SK-N-SH treated with all-trans-retinoic acid at 6 μM for 48 hours (cell line): ENCODE measurements at regions not wholly inside any gene's neighbourhood (a gene's known extent, or its start where the extent isn't known, plus 50 kb on each side); places are given as distances from the start of the nearest gene placed in this dataset.

ENCODE experiments used
- ATAC-seq: fragments of 200-7000 bp; cut with Tn5 transposase; 3 replicates; pipeline ENCODE4 v1.9.1; 2020; ENCODE audit warnings: mild to moderate bottlenecking, moderate library complexity
- ARNTL ChIP-seq: fragments of 450-650 bp; formaldehyde crosslinking; IDR thresholded peaks from 2 replicates; pipeline ENCODE4 v1.5.0; 2020; ENCODE audit warnings: low read depth, mild to moderate bottlenecking, moderate library complexity, borderline replicate concordance
- BACH2 ChIP-seq: fragments of 250-450 bp; sonication (Bioruptor Pico); IDR thresholded peaks from 2 replicates; pipeline ENCODE4 v1.9.0; 2021; ENCODE audit warnings: mild to moderate bottlenecking, borderline replicate concordance
- CSDC2 ChIP-seq: fragments of 250-450 bp; sonication (Bioruptor Pico); IDR thresholded peaks from 2 replicates; pipeline ENCODE4 v1.5.0; 2020; ENCODE audit warnings: mild to moderate bottlenecking, moderate library complexity
- ESRRG ChIP-seq: fragments of 250-450 bp; sonication (Bioruptor Pico); IDR thresholded peaks from 2 replicates; pipeline ENCODE4 v1.6.1; 2021; ENCODE audit warnings: mild to moderate bottlenecking
- GLIS3 ChIP-seq: fragments of 250-450 bp; sonication (Bioruptor Pico); IDR thresholded peaks from 2 replicates; pipeline ENCODE4 v1.5.0; 2020; ENCODE audit warnings: mild to moderate bottlenecking, moderate library complexity
- ISL1 ChIP-seq: fragments of 250-450 bp; sonication (Bioruptor Pico); IDR thresholded peaks from 2 replicates; pipeline ENCODE4 v2.1.2; 2022; ENCODE audit warnings: mild to moderate bottlenecking, moderate library complexity
- OSR1 ChIP-seq: fragments of 250-450 bp; sonication (Bioruptor Pico); IDR thresholded peaks from 2 replicates; pipeline ENCODE4 v1.8.0; 2022; ENCODE audit warnings: moderate library complexity, mild to moderate bottlenecking, inconsistent platforms
- RARB ChIP-seq: fragments of 250-450 bp; sonication (Bioruptor Pico); IDR thresholded peaks from 2 replicates; pipeline ENCODE4 v1.8.0; 2021; ENCODE audit warnings: mild to moderate bottlenecking, moderate library complexity
- SNAI2 ChIP-seq: fragments of 250-450 bp; sonication (Bioruptor Pico); IDR thresholded peaks from 2 replicates; pipeline ENCODE4 v1.5.0; 2020; ENCODE audit warnings: mild to moderate bottlenecking, moderate library complexity
- TCF4 ChIP-seq: fragments of 250-450 bp; sonication (Bioruptor Pico); IDR thresholded peaks from 2 replicates; pipeline ENCODE4 v1.8.0; 2021; ENCODE audit warnings: mild to moderate bottlenecking, moderate library complexity, borderline replicate concordance
- TOX ChIP-seq: fragments of 250-450 bp; sonication (Bioruptor Pico); IDR thresholded peaks from 2 replicates; pipeline ENCODE4 v1.8.0; 2021; ENCODE audit warnings: mild to moderate bottlenecking, moderate library complexity, borderline replicate concordance
- ZC3H10 ChIP-seq: fragments of 250-450 bp; sonication (Bioruptor Pico); IDR thresholded peaks from 2 replicates; pipeline ENCODE4 v1.5.1; 2021; ENCODE audit warnings: mild to moderate bottlenecking, moderate library complexity
- ZFP3 ChIP-seq: fragments of 250-450 bp; sonication (Bioruptor Pico); IDR thresholded peaks from 2 replicates; pipeline ENCODE4 v1.5.0; 2020; ENCODE audit warnings: mild to moderate bottlenecking, moderate library complexity
- ZNF565 ChIP-seq: fragments of 450-650 bp; formaldehyde crosslinking; conservative IDR thresholded peaks from 2 replicates; pipeline ENCODE4 v1.5.0; 2020; ENCODE audit warnings: low read depth, mild to moderate bottlenecking, moderate library complexity
- ZNF70 ChIP-seq: fragments of 450-650 bp; formaldehyde crosslinking; IDR thresholded peaks from 2 replicates; pipeline ENCODE4 v1.5.0; 2020; ENCODE audit warnings: mild to moderate bottlenecking, moderate library complexity
- ZNF8 ChIP-seq: fragments of 450-650 bp; formaldehyde crosslinking; IDR thresholded peaks from 2 replicates; pipeline ENCODE4 v1.5.0; 2020; ENCODE audit warnings: mild to moderate bottlenecking, moderate library complexity
- TF ChIP-seq, protein P1 (sequence below): fragments of 250-450 bp; sonication (Bioruptor Pico); IDR thresholded peaks from 2 replicates; pipeline ENCODE4 v1.8.0; 2021; ENCODE audit warnings: low read depth, mild to moderate bottlenecking, moderate library complexity, borderline replicate concordance
- TF ChIP-seq, protein P2 (sequence below): fragments of 250-450 bp; sonication (Bioruptor Pico); IDR thresholded peaks from 2 replicates; pipeline ENCODE4 v1.5.1; 2020; ENCODE audit warnings: low read depth, mild to moderate bottlenecking, moderate library complexity
- TF ChIP-seq, protein P3 (sequence below): fragments of 250-450 bp; sonication (Bioruptor Pico); IDR thresholded peaks from 2 replicates; pipeline ENCODE4 v1.5.1; 2021; ENCODE audit warnings: mild to moderate bottlenecking, moderate library complexity
- TF ChIP-seq, protein P4 (sequence below): fragments of 250-450 bp; sonication (Bioruptor Pico); IDR thresholded peaks from 2 replicates; pipeline ENCODE4 v1.5.0; 2020; ENCODE audit warnings: mild to moderate bottlenecking, moderate library complexity

DNA sequence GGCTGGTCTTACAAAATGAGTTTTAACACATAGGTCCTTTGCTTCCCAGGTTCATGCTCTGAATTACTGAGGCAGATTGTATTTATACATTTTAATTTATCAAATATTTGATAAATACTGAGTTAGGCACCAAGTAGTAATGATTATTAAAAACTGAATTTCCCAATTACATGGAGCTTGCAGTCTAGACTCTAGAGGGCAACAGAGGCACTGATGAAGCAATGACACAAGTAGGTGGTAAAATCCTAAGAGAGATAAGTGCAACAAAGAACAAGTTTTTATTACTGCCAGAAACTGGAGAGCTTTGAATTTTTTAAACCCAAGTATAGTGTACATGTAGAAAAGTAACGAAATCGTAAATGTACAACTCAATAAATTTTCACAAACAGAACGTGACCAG lies 406.2 kb upstream of the RARB start:
- ATAC-seq: peak; percentile 80
- TF ChIP-seq ZNF70 (CRISPR knock-in tag) (no peak), SNAI2 (CRISPR knock-in tag) (no peak), GLIS3 (CRISPR knock-in tag) (no peak), ARNTL (no peak), ESRRG (CRISPR knock-in tag) (no peak), BACH2 (CRISPR knock-in tag) (no peak), CSDC2 (no peak), OSR1 (CRISPR knock-in tag) (no peak), TCF4 (no peak), ZNF565 (CRISPR knock-in tag) (no peak), RARB (no peak), ZC3H10 (CRISPR knock-in tag) (no peak), TOX (no peak)
- TF ChIP-seq, protein P1, sequence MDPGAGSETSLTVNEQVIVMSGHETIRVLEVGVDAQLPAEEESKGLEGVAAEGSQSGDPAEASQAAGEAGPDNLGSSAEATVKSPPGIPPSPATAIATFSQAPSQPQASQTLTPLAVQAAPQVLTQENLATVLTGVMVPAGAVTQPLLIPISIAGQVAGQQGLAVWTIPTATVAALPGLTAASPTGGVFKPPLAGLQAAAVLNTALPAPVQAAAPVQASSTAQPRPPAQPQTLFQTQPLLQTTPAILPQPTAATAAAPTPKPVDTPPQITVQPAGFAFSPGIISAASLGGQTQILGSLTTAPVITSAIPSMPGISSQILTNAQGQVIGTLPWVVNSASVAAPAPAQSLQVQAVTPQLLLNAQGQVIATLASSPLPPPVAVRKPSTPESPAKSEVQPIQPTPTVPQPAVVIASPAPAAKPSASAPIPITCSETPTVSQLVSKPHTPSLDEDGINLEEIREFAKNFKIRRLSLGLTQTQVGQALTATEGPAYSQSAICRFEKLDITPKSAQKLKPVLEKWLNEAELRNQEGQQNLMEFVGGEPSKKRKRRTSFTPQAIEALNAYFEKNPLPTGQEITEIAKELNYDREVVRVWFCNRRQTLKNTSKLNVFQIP (CRISPR knock-in tag): no peak
- TF ChIP-seq, protein P2, sequence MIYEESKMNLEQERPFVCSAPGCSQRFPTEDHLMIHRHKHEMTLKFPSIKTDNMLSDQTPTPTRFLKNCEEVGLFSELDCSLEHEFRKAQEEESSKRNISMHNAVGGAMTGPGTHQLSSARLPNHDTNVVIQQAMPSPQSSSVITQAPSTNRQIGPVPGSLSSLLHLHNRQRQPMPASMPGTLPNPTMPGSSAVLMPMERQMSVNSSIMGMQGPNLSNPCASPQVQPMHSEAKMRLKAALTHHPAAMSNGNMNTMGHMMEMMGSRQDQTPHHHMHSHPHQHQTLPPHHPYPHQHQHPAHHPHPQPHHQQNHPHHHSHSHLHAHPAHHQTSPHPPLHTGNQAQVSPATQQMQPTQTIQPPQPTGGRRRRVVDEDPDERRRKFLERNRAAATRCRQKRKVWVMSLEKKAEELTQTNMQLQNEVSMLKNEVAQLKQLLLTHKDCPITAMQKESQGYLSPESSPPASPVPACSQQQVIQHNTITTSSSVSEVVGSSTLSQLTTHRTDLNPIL (CRISPR knock-in tag): no peak
- TF ChIP-seq, protein P3, sequence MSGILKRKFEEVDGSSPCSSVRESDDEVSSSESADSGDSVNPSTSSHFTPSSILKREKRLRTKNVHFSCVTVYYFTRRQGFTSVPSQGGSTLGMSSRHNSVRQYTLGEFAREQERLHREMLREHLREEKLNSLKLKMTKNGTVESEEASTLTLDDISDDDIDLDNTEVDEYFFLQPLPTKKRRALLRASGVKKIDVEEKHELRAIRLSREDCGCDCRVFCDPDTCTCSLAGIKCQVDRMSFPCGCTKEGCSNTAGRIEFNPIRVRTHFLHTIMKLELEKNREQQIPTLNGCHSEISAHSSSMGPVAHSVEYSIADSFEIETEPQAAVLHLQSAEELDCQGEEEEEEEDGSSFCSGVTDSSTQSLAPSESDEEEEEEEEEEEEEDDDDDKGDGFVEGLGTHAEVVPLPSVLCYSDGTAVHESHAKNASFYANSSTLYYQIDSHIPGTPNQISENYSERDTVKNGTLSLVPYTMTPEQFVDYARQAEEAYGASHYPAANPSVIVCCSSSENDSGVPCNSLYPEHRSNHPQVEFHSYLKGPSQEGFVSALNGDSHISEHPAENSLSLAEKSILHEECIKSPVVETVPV (CRISPR knock-in tag): no peak

DNA sequence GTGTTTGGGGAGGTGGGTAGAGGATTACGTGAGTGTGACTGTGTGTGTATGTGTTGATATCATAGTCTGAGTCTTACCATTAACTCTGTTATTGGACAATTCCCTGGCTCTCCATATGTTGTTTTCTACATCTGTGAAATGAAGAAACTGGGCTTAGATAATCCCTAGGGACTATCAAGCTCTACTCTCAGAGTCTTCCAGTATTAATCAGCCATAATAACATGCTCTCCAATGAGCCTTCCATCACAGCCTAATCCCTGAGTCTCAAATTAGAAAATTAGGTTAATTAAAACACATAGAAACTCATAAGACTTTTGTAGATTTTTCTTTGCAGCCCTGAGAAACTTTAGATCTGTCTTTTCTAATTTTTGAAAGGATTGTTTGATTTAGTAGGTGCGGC lies 404.2 kb upstream of the RARB start:
- TF ChIP-seq OSR1 (CRISPR knock-in tag): no peak
- TF ChIP-seq, protein P1 (CRISPR knock-in tag): no peak
- TF ChIP-seq SNAI2 (CRISPR knock-in tag): no peak
- TF ChIP-seq ZNF8: no peak
- TF ChIP-seq GLIS3 (CRISPR knock-in tag): no peak
- no peak for ATAC-seq

DNA sequence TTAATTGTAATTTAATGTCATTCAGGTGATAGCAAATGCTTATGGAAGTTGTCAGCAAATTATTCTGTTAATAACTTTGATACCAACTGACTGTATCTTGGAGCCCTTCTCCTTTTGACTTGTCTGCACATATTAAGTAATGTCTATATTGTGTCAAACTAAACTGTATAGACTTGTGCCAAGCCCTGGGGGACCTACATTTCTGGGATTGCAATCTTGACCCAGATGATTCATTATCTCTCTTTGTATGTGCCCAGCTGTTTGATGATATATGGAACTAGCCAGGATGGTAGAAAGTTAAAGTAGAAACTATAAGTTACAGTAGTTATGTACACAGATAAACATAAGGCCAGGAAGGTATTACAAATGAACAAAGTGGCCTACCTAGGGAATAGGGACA lies 402.8 kb upstream of the RARB start:
- TF ChIP-seq GLIS3 (CRISPR knock-in tag): no peak
- TF ChIP-seq, protein P4, sequence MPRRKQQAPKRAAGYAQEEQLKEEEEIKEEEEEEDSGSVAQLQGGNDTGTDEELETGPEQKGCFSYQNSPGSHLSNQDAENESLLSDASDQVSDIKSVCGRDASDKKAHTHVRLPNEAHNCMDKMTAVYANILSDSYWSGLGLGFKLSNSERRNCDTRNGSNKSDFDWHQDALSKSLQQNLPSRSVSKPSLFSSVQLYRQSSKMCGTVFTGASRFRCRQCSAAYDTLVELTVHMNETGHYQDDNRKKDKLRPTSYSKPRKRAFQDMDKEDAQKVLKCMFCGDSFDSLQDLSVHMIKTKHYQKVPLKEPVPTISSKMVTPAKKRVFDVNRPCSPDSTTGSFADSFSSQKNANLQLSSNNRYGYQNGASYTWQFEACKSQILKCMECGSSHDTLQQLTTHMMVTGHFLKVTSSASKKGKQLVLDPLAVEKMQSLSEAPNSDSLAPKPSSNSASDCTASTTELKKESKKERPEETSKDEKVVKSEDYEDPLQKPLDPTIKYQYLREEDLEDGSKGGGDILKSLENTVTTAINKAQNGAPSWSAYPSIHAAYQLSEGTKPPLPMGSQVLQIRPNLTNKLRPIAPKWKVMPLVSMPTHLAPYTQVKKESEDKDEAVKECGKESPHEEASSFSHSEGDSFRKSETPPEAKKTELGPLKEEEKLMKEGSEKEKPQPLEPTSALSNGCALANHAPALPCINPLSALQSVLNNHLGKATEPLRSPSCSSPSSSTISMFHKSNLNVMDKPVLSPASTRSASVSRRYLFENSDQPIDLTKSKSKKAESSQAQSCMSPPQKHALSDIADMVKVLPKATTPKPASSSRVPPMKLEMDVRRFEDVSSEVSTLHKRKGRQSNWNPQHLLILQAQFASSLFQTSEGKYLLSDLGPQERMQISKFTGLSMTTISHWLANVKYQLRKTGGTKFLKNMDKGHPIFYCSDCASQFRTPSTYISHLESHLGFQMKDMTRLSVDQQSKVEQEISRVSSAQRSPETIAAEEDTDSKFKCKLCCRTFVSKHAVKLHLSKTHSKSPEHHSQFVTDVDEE (CRISPR knock-in tag): no peak
- no peak for TF ChIP-seq ZNF70 (CRISPR knock-in tag)
- TF ChIP-seq ISL1: no peak
- TF ChIP-seq TCF4: no peak
- ATAC-seq: no peak

DNA sequence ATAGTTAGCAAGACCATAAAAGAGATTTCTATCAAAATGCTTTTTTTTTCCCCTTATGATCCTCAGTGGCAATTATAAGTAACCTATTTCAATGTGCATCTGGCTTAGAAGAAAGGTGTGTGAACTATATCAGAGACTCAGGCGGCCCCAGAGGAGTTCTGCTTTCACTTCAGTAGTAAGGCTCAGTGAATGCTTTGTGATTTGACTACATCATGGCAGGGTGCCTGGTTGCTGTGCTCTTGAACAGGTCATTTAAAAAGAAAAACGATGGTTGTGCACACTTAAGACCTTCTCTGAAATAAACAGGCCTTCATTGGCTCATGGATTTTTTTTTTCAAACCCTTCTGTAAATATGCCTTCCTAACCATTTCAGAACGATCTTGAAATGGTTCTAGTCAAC lies 400.4 kb upstream of the RARB start:
- TF ChIP-seq OSR1 (CRISPR knock-in tag): no peak
- TF ChIP-seq, protein P4 (CRISPR knock-in tag): no peak
- TF ChIP-seq RARB: no peak
- no peak for TF ChIP-seq ZFP3
- TF ChIP-seq ZC3H10 (CRISPR knock-in tag): no peak
- no peak for TF ChIP-seq CSDC2
- no peak for TF ChIP-seq TCF4
- ATAC-seq: no peak
